SJCRH30 (cell line): ENCODE measurements at regions not wholly inside any gene's neighbourhood (a gene's known extent, or its start where the extent isn't known, plus 50 kb on each side); places are given as distances from the start of the nearest gene placed in this dataset.
"Not testable (repeated sequence)": the region's sequence is repeated elsewhere in the genome, so short reads cannot be mapped to it uniquely, and the experiment has no call there.

Experiments
- DNase-seq, 2 experiments: peaks; one replicate each; pipeline ENCODE4 v3.0.0-alpha.2; 2015 to 2020
- H3K27ac ChIP-seq: fragments of 250-450 bp; sonication (Bioruptor Pico); 2 replicates; pipeline ENCODE4 v1.5.1; 2020; ENCODE audit warnings: mild to moderate bottlenecking, moderate library complexity
- H3K27me3 ChIP-seq: fragments of 250-450 bp; sonication (Bioruptor Pico); 2 replicates; pipeline ENCODE4 v1.5.1; 2020; ENCODE audit warnings: mild to moderate bottlenecking, moderate library complexity
- H3K36me3 ChIP-seq: fragments of 250-450 bp; sonication (Bioruptor Pico); 2 replicates; pipeline ENCODE4 v1.5.1; 2020; ENCODE audit warnings: mild to moderate bottlenecking, moderate library complexity
- H3K4me1 ChIP-seq: fragments of 250-450 bp; sonication (Bioruptor Pico); 2 replicates; pipeline ENCODE4 v1.5.1; 2020; ENCODE audit warnings: mild to moderate bottlenecking, moderate library complexity
- H3K4me3 ChIP-seq: fragments of 250-450 bp; sonication (Bioruptor Pico); 2 replicates; pipeline ENCODE4 v1.5.1; 2020; ENCODE audit warnings: mild to moderate bottlenecking, moderate library complexity
- H3K9me3 ChIP-seq: fragments of 250-450 bp; sonication (Bioruptor Pico); replicated peaks from 2 replicates; pipeline ENCODE4 v1.5.1; 2020; ENCODE audit warnings: mild to moderate bottlenecking, moderate library complexity

DNA sequence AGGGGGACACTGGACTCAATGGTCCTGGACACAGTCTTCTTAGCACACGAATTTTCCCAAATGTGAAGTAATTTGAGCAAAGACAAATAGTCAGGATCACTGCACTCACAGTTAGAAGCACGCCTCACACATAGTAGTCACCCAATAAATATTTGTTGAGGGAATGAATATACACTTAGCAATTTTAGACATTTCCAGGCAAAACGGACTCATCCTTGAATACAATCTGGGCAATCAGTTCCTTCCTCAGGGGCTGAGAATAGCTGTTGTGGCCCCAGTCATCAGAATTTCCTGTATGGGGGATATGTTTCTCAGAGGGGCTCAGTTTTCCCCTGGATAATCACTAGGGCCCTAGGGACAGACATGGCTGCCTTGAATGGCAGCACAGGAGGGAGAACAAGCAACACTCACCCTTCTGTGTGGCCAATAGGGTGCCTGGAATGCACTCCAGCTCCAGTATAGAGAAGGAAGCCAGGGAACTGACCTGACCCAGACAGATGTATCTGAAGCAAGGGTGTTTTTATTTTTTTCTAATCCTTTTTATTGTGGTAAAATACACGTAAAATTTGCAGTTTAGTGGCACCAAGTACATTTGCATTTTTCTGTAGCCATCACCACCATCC lies 282.7 kb upstream of the ZNF32 start:
- Histone ChIP-seq H3K36me3 (no peaks in the 10 kb centered on the region), H3K4me1 (no peaks in the 10 kb centered on the region), H3K27me3 (no peaks in the 10 kb centered on the region), H3K9me3 (no peaks in the 10 kb centered on the region), H3K27ac (no peak overlapping the region), H3K4me3 (no peak overlapping the region)
- DNase-seq: no peak

- H3K27ac ChIP-seq: no peak overlapping the region
- H3K27me3 ChIP-seq: no peaks in the 10 kb centered on the region
- no peak overlapping the region for H3K4me3 ChIP-seq
- no peaks in the 10 kb centered on the region for H3K9me3 ChIP-seq
- H3K36me3 ChIP-seq: no peaks in the 10 kb centered on the region
- no peaks in the 10 kb centered on the region for H3K4me1 ChIP-seq
- no peak for DNase-seq
Measured at GRCh38 chr10:43930777-43931176, 282.1 kb upstream of the ZNF32 start.

GRCh38 chr10:43930243-43930642 lies 281.6 kb upstream of the ZNF32 start:
- no peaks in the 10 kb centered on the region for H3K9me3 ChIP-seq
- H3K36me3 ChIP-seq: no peaks in the 10 kb centered on the region
- no peak overlapping the region for H3K4me3 ChIP-seq
- no peaks in the 10 kb centered on the region for H3K4me1 ChIP-seq
- no peak overlapping the region for H3K27ac ChIP-seq
- no peaks in the 10 kb centered on the region for H3K27me3 ChIP-seq
- DNase-seq: no peak

DNA sequence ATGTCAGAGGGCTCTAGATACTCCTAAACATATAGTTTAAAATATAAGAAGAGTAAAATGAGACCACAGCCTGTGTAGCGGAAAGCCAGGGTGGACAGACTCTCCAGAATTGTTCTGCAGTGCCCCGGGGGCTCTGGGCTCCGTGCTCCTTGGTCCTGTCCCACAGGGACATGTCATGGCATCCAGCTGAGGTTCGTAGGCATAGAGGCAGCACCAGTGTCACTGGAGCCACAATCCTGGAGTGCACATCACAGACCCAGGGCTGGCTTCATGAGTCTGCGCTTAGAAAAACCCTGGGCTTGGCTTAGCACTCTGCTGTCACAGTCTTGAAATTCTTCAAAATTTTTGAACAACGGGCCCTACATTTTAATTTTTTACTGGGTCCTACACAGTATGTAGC lies 280.4 kb upstream of the ZNF32 start:
- Histone ChIP-seq H3K9me3 (no peaks in the 10 kb centered on the region), H3K4me3 (no peak overlapping the region), H3K27me3 (no peaks in the 10 kb centered on the region), H3K27ac (no peak overlapping the region), H3K36me3 (no peaks in the 10 kb centered on the region), H3K4me1 (no peaks in the 10 kb centered on the region)
- DNase-seq: no peak

DNA sequence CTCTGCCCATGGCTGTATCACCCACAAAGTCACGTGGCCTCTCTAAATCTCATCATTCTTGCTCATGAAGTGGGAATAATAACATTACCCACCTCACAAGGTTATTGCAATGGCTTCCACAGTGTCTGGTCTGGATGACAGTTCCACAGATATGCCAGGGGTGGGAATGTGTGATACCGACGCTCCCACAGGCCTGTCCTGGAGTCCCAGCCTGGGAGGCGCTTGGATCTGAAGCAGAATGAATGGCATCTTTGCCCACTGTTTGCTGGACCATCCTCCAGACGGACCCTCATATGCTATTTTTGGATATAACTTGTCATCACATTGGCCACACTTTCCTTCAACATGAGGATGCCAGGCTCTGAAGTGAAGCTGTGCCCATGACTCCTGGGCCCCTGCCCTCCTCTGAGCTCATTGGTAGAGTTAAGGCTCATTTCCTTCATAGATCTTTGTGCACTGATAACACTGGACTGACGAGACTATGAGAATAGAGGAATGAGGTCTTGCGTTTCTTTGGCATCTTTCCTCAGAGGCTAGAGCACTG lies 279.8 kb upstream of the ZNF32 start:
- Histone ChIP-seq H3K36me3 (no peaks in the 10 kb centered on the region), H3K27ac (no peak overlapping the region), H3K4me3 (no peak overlapping the region), H3K27me3 (no peaks in the 10 kb centered on the region), H3K4me1 (no peaks in the 10 kb centered on the region), H3K9me3 (no peaks in the 10 kb centered on the region)
- no peak for DNase-seq

- no peak for DNase-seq
- Histone ChIP-seq H3K27ac (no peak overlapping the region), H3K9me3 (no peaks in the 10 kb centered on the region), H3K36me3 (no peaks in the 10 kb centered on the region), H3K4me3 (no peak overlapping the region), H3K27me3 (no peaks in the 10 kb centered on the region), H3K4me1 (no peaks in the 10 kb centered on the region)
Measured at GRCh38 chr10:43926875-43927406, 278.3 kb upstream of the ZNF32 start.

DNA sequence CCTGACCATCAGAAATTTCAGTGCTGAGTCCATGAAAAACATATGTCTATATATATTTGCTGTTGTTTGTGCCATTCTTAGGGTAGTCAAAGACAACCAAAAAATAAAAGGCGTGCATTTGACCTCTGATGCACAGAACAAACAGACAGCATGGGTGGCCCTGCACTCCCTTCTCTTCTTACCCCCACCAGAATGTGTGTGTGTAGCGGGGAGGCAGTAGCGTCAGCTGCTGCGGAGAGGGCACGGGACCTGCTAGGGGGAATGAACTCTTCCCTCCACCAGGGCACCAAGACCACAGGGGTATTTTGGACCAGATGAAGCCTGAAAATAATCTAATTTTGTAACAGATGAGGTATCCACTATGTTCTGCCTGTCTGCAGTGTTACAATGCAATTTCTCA lies 277.7 kb upstream of the ZNF32 start:
- H3K4me1 ChIP-seq: no peaks in the 10 kb centered on the region
- no peak for DNase-seq
- no peaks in the 10 kb centered on the region for H3K9me3 ChIP-seq
- no peak overlapping the region for H3K27ac ChIP-seq
- H3K36me3 ChIP-seq: no peaks in the 10 kb centered on the region
- no peak overlapping the region for H3K4me3 ChIP-seq
- no peaks in the 10 kb centered on the region for H3K27me3 ChIP-seq

- no peak overlapping the region for H3K27ac ChIP-seq
- DNase-seq: no peak
- H3K4me1 ChIP-seq: no peaks in the 10 kb centered on the region
- H3K36me3 ChIP-seq: no peaks in the 10 kb centered on the region
- no peaks in the 10 kb centered on the region for H3K27me3 ChIP-seq
- H3K4me3 ChIP-seq: no peak overlapping the region
- no peaks in the 10 kb centered on the region for H3K9me3 ChIP-seq
Measured at GRCh38 chr10:43925793-43926192, 277.1 kb upstream of the ZNF32 start.

- H3K4me3 ChIP-seq: no peak overlapping the region
- DNase-seq: no peak
- H3K36me3 ChIP-seq: no peaks in the 10 kb centered on the region
- H3K27me3 ChIP-seq: no peaks in the 10 kb centered on the region
- H3K9me3 ChIP-seq: no peaks in the 10 kb centered on the region
- H3K4me1 ChIP-seq: no peaks in the 10 kb centered on the region
- H3K27ac ChIP-seq: no peak overlapping the region
Measured at GRCh38 chr10:43923328-43923727, 274.6 kb upstream of the ZNF32 start.

GRCh38 chr10:43922335-43923280 lies 273.9 kb upstream of the ZNF32 start:
- Histone ChIP-seq H3K27me3 (no peaks in the 10 kb centered on the region), H3K36me3 (no peaks in the 10 kb centered on the region), H3K4me1 (no peaks in the 10 kb centered on the region), H3K9me3 (no peaks in the 10 kb centered on the region), H3K27ac (no peak overlapping the region), H3K4me3 (no peak overlapping the region)
- DNase-seq: no peak

DNA sequence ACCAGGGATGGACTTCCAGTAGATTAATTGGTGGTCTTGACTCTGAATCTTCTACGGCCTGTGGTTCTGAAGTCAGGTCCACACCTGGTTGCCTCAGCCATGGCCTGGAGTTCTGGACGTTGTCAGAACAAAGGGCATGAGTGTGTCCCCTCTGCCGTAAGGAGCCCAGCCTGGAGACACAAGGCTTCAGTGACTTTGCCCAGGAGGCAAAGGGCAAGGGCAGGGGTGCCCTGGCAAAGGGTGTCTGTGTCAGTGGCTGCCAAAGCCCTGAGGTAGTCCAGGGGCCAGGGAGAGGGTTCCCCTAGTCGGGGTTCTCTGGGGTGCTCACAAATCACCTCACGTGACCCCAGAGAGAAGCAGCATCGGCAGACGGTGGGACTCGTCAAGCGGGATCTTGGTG lies 273.2 kb upstream of the ZNF32 start:
- no peak overlapping the region for H3K4me3 ChIP-seq
- H3K27ac ChIP-seq: no peak overlapping the region
- no peaks in the 10 kb centered on the region for H3K9me3 ChIP-seq
- no peaks in the 10 kb centered on the region for H3K4me1 ChIP-seq
- DNase-seq: no peak
- H3K27me3 ChIP-seq: no peaks in the 10 kb centered on the region
- H3K36me3 ChIP-seq: no peaks in the 10 kb centered on the region

- Histone ChIP-seq H3K27ac (no peak overlapping the region), H3K4me1 (no peaks in the 10 kb centered on the region), H3K9me3 (no peaks in the 10 kb centered on the region), H3K27me3 (no peaks in the 10 kb centered on the region), H3K4me3 (no peak overlapping the region), H3K36me3 (no peaks in the 10 kb centered on the region)
- no peak for DNase-seq
Measured at GRCh38 chr10:43921478-43921877, 272.8 kb upstream of the ZNF32 start.

DNA sequence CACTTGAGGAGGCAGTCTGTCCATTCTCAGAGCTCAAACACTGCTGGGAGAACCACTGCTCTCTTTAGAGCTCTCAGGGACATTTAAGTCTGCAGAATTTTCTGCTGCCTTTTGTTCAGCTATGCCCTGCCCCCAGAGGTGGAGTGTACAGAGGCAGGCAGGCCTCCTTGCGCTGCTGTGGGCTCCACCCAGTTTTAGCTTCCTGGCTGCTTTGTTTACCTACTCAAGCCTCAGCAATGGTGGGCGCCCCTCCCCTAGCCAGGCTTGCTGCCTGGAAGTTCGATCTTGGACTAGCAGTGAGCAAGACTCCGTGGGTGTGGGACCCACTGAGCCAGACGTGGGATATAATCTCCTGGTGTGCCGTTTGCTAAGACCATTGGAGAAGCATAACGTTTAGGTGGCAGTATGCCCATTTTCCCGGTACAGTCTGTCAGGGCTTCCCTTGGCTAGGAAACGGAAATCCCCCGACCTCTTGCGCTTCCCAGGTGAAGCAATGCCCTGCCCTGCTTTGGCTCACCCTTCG lies 271.6 kb upstream of the ZNF32 start:
- H3K27ac ChIP-seq, H3K4me3 ChIP-seq, DNase-seq, H3K36me3 ChIP-seq, H3K9me3 ChIP-seq, H3K4me1 ChIP-seq, H3K27me3 ChIP-seq: not testable (repeated sequence)

GRCh38 chr10:43913676-43914235 lies 265.1 kb upstream of the ZNF32 start:
- Histone ChIP-seq H3K4me1 (no peaks in the 10 kb centered on the region), H3K4me3 (no peak overlapping the region), H3K9me3 (no peaks in the 10 kb centered on the region), H3K27me3 (no peaks in the 10 kb centered on the region), H3K36me3 (no peaks in the 10 kb centered on the region), H3K27ac (no peak overlapping the region)
- DNase-seq: no peak

DNA sequence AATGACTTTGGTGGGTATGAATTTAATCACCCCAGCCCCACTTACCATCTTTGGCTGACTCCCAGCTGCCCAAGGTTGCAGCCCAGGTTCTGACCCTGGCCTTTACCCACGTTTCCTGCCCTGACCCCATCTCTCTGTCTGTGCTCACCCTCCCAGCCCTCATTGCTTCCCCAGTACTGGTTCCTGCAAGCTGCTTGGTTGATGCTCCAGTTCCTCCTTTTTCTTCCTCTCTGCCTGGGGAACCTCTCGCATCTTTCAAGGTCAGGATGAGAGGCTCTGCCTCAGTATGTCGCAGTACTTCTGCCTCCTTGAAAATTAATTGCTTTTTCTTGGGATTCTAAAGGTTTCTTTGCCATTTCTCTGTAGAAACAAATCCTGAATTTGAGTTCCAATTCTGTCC lies 263.8 kb upstream of the ZNF32 start:
- H3K9me3 ChIP-seq: no peaks in the 10 kb centered on the region
- DNase-seq: no peak
- H3K27ac ChIP-seq: no peak overlapping the region
- no peaks in the 10 kb centered on the region for H3K27me3 ChIP-seq
- H3K4me3 ChIP-seq: no peak overlapping the region
- H3K4me1 ChIP-seq: no peaks in the 10 kb centered on the region
- no peaks in the 10 kb centered on the region for H3K36me3 ChIP-seq
